Transverse colon (tissue), 4 donors: ENCODE measurements at regions not wholly inside any gene's neighbourhood (a gene's known extent, or its start where the extent isn't known, plus 50 kb on each side); places are given as distances from the start of the nearest gene placed in this dataset.

Source experiments
- DNase-seq: peaks from one replicate; pipeline ENCODE4 v3.0.0-alpha.2; 2019
- H3K27ac ChIP-seq, 4 donors: fragments of 200-600 bp; sonication (generic); 2 replicates each; pipeline ENCODE4 v1.5.1; 2016 to 2018; ENCODE audit warnings: inconsistent platforms in 4 of 4
- H3K27me3 ChIP-seq: fragments of 200-600 bp; sonication (generic); 2 replicates; pipeline ENCODE4 v1.5.1; 2017; ENCODE audit warnings: inconsistent platforms
- H3K36me3 ChIP-seq, 4 donors: fragments of 200-600 bp; sonication (generic); 2 replicates each; pipeline ENCODE4 v1.5.1; 2017 to 2019; ENCODE audit warnings: inconsistent platforms in 4 of 4
- H3K4me1 ChIP-seq, 4 donors: fragments of 200-600 bp; sonication (generic); 2 replicates each; pipeline ENCODE4 v1.5.1; 2017 to 2020; ENCODE audit warnings: inconsistent platforms in 4 of 4
- H3K4me3 ChIP-seq, 4 donors: fragments of 200-600 bp; sonication (generic); 1 replicate in 1 of 4; 2 replicates in 3 of 4; pipeline versions ENCODE4 v1.5.1 to v1.6.1; 2017 to 2019; ENCODE audit warnings: inconsistent platforms in 4 of 4
- H3K9me3 ChIP-seq, 2 donors: fragments of 200-600 bp; sonication (generic); 2 replicates each; pipeline ENCODE4 v1.5.1; 2017 to 2019; ENCODE audit warnings: inconsistent platforms in 2 of 2
- EP300 ChIP-seq: sonication (generic); formaldehyde crosslinking; IDR thresholded peaks from one replicate; pipeline ENCODE4 v1.6.1; 2017; ENCODE audit warnings: antibody characterized with exemption, low read depth
- POLR2A ChIP-seq: fragments of 450-650 bp; IDR thresholded peaks from one replicate; pipeline ENCODE4 v1.6.1; 2016; ENCODE audit warnings: antibody characterized with exemption, mild to moderate bottlenecking, moderate library complexity
- POLR2AphosphoS5 ChIP-seq, 3 donors: sonication (generic); formaldehyde crosslinking; IDR thresholded peaks; one replicate each; pipeline ENCODE4 v1.6.1; 2016; ENCODE audit warnings: antibody characterized with exemption in 3 of 3
- WGBS, 2 donors: methylation state at CpG; one replicate each; pipeline ENCODE4 v1.1.5; 2018; ENCODE audit warnings: low coverage in 1 of 2; 5-methylcytosine and 5-hydroxymethylcytosine counted together
- in situ Hi-C, 4 donors: fragments of 200-750 bp; cut with MboI; loops; one replicate each; pipeline versions ENCODE4 v1.15.0 to v1.15.1; 2017; ENCODE audit warnings: low sequenced_read_pairs in 3 of 4, low pct_ligation_motif_present in 1 of 4, low pct_unique_long_range_greater_than_20kb in 1 of 4
- intact Hi-C: fragments of 100-400 bp; cut with DNase I; formaldehyde crosslinking; loops from one replicate; pipeline ENCODE4 v1.15.1; 2023; ENCODE audit warnings: low total_unique reads
- TF ChIP-seq, protein P1 (sequence below), 5 experiments: fragments of 200-600 bp in 3 of 5; fragments of 450-650 bp in 2 of 5; sonication (generic) in 3 of 5; IDR thresholded peaks; 1 replicate in 2 of 5; 2 replicates in 3 of 5; pipeline ENCODE4 v1.5.1; 2016 to 2017; ENCODE audit warnings: antibody characterized with exemption in 5 of 5, inconsistent platforms in 3 of 5, mild to moderate bottlenecking in 2 of 5, moderate library complexity in 1 of 5

DNA sequence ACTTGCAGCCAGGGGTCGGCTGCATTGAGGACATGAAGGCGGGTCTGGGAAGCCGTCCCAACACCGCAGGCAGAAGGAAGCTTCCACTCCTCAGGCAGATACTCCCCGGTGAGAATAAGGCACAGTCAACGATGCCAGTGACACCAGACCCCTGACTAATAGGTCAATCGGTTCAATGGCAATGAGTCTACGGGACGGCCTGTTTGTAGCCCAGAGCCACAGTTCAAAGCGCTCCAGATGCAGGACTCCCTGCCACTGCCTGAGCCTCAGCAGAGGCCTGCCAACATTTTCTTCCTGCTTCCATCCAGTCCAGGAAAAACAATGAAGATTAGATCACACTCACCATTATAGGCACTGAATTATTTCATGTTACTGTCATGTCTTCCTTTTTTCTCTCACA is 84.5 kb upstream of the SIMC1 start:
- no peak for TF ChIP-seq EP300
- TF ChIP-seq, protein P1, sequence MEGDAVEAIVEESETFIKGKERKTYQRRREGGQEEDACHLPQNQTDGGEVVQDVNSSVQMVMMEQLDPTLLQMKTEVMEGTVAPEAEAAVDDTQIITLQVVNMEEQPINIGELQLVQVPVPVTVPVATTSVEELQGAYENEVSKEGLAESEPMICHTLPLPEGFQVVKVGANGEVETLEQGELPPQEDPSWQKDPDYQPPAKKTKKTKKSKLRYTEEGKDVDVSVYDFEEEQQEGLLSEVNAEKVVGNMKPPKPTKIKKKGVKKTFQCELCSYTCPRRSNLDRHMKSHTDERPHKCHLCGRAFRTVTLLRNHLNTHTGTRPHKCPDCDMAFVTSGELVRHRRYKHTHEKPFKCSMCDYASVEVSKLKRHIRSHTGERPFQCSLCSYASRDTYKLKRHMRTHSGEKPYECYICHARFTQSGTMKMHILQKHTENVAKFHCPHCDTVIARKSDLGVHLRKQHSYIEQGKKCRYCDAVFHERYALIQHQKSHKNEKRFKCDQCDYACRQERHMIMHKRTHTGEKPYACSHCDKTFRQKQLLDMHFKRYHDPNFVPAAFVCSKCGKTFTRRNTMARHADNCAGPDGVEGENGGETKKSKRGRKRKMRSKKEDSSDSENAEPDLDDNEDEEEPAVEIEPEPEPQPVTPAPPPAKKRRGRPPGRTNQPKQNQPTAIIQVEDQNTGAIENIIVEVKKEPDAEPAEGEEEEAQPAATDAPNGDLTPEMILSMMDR (IDR thresholded peaks at IDR 0.05) = no peak
- no peak for TF ChIP-seq POLR2A
- no peak for TF ChIP-seq POLR2AphosphoS5 (IDR thresholded peaks at IDR 0.05)
- no peak overlapping the region for H3K4me3 ChIP-seq
- no peaks in the 10 kb centered on the region for H3K9me3 ChIP-seq
- 70% methylated on average over 10 of the region's 10 CpGs; no CpG with 5 or more reads in 1 of the 2 donors for WGBS, 2 donors
- no peaks in the 10 kb centered on the region for H3K4me1 ChIP-seq
- in situ Hi-C loops = no loop called here
- no peak for DNase-seq
- no peaks in the 10 kb centered on the region for H3K36me3 ChIP-seq
- intact Hi-C loops = no loop called here
- no peaks in the 10 kb centered on the region for H3K27me3 ChIP-seq
- H3K27ac ChIP-seq = no peak overlapping the region

DNA sequence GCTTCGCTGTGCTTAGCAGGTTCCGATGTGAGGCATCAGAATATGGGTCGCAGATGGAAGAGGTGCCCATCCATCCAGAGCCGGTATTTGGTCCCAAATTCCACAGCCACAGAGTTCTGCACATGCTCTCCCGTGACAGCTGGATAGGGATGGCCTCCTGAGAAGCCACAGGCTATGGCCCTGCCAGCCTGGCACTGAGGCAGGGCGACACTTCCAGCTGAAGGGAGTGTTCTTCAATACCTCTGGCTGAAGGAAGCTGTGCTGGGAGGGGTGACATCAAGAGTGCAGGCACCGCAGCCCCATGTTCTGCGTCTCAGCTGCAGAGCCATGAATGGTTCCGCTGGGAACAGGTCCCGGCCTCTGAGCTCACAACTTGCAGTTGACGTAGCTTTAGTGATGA is 83.4 kb upstream of the SIMC1 start:
- Histone ChIP-seq H3K9me3 (no peaks in the 10 kb centered on the region), H3K4me1 (no peaks in the 10 kb centered on the region), H3K27ac (no peak overlapping the region), H3K4me3 (no peak overlapping the region), H3K36me3 (no peaks in the 10 kb centered on the region), H3K27me3 (no peaks in the 10 kb centered on the region)
- in situ Hi-C loops (no loop called here), intact Hi-C loops (no loop called here)
- no peak for TF ChIP-seq EP300
- TF ChIP-seq POLR2AphosphoS5 (IDR thresholded peaks at IDR 0.05) = no peak
- no peak for DNase-seq
- 90% methylated on average over 11 of the region's 11 CpGs; no CpG with 5 or more reads in 1 of the 2 donors for WGBS, 2 donors

DNA sequence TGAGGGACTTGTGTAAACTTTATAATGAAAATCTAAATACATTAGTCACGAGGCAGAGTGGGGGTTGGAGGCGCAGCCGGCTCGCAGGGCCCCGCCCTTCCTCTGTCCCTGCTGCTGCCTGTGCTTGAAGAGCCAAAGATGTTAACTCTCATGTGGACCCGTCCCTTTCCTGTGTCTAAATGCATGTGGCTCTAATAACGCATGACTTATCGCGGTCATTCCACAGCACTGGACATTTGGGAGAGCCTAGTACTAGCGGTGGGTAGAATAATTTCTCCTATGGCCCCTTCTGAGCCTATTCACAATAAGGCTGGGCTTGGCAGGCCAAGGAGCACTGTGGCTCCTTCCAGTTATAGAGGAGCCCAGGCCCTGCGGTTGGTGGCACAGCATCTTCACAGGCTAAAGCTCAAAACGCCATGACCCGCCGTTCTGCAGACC is 82.3 kb upstream of the SIMC1 start:
- Histone ChIP-seq H3K9me3 (no peaks in the 10 kb centered on the region), H3K4me3 (no peak overlapping the region), H3K27me3 (no peaks in the 10 kb centered on the region), H3K4me1 (no peaks in the 10 kb centered on the region), H3K27ac (no peak overlapping the region), H3K36me3 (no peaks in the 10 kb centered on the region)
- DNase-seq = no peak
- intact Hi-C loops = no loop called here
- in situ Hi-C loops = no loop called here
- no peak for TF ChIP-seq EP300
- no peak for TF ChIP-seq POLR2AphosphoS5 (IDR thresholded peaks at IDR 0.05)
- TF ChIP-seq, protein P1 (IDR thresholded peaks at IDR 0.05) = no peak
- TF ChIP-seq POLR2A = no peak
- WGBS, 2 donors = 73% methylated on average over 5 to 14 of the region's 14 CpGs

DNA sequence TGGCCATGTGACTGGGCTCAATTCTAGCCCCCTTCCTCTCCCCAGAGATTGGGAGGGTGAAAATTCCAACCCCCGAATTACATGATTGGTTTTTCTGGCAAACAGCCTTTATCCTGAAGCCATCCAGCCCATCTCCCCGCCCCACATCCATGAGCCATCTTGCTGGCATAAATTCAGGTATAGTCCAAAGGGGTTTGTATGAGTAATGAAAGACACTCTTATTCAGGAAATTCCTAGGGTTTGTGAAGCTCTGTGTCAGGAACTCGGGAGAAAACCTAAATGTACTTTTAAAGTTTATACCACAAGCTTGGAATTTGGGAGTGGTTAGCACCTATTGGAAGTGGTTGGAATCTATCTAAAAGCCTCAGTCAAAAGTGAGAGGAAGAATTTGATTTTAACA is 80.6 kb upstream of the SIMC1 start:
- H3K9me3 ChIP-seq = no peaks in the 10 kb centered on the region
- H3K27ac ChIP-seq = no peak overlapping the region
- in situ Hi-C loops (no loop called here), intact Hi-C loops (no loop called here)
- H3K4me3 ChIP-seq = no peak overlapping the region
- no peak for DNase-seq
- no peaks in the 10 kb centered on the region for H3K36me3 ChIP-seq
- TF ChIP-seq, protein P1 (IDR thresholded peaks at IDR 0.05) = no peak
- TF ChIP-seq POLR2AphosphoS5 (IDR thresholded peaks at IDR 0.05) = no peak
- no peak for TF ChIP-seq EP300
- TF ChIP-seq POLR2A = no peak
- 54 to 72% methylated on average over 3 of the region's 3 CpGs for WGBS, 2 donors
- peaks cover 5% of the 10 kb centered on the region for H3K27me3 ChIP-seq
- H3K4me1 ChIP-seq = no peaks in the 10 kb centered on the region

DNA sequence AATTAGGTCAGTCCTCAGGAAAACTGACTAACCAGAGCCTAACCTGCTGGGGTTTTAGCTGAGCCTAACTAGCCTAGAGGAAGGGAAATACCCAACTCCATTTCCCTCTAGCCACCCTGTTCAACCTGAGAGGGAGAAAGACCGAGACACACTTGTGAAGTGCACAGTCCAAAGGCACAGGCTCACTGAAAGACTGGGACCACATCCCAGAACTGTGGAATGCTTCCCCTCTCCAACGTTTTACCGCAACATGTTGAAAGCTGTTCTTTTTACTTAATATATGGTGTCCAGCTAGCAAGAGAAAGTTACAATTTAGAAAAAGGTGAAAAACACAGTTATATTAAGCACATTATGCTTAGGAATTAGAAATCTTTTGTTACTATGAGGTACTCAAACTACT is 76.8 kb upstream of the SIMC1 start:
- Histone ChIP-seq H3K9me3 (no peaks in the 10 kb centered on the region), H3K4me1 (no peaks in the 10 kb centered on the region), H3K36me3 (no peaks in the 10 kb centered on the region), H3K27ac (no peak overlapping the region), H3K27me3 (peaks cover 5% of the 10 kb centered on the region), H3K4me3 (no peak overlapping the region)
- intact Hi-C loops (no loop called here), in situ Hi-C loops (no loop called here)
- DNase-seq = no peak
- TF ChIP-seq POLR2A = no peak
- TF ChIP-seq EP300 = no peak
- TF ChIP-seq, protein P1 (IDR thresholded peaks at IDR 0.05) = no peak
- no peak for TF ChIP-seq POLR2AphosphoS5 (IDR thresholded peaks at IDR 0.05)
- WGBS, 2 donors = 57 to 79% methylated on average over 3 of the region's 3 CpGs
